Panc1 (cell line): ENCODE measurements at regions not wholly inside any gene's neighbourhood (a gene's known extent, or its start where the extent isn't known, plus 50 kb on each side); places are given as distances from the start of the nearest gene placed in this dataset.

ENCODE experiments used
- ATAC-seq: fragments of 200-7000 bp; cut with Tn5 transposase; 2 replicates; pipeline ENCODE4 v1.9.1; 2020; ENCODE audit warnings: mild to moderate bottlenecking, moderate library complexity
- BruUV-seq: library from RNA; stranded (reverse); fragments of 400-500 nt; replicated peaks from 2 replicates; lab custom pipeline; 2021; lab: Mats Ljungman, UMichigan
- CTCF ChIA-PET: fragments of 300-600 bp; sonication (Branson Sonifier 250); formaldehyde crosslinking; loops from one replicate; lab custom pipeline; 2022; ENCODE audit warnings: antibody characterized with exemption; lab: Charles Lee
- POLR2A ChIA-PET: fragments of 300-600 bp; sonication (Branson Sonifier 250); formaldehyde crosslinking; loops from one replicate; lab custom pipeline; 2022; ENCODE audit warnings: antibody characterized with exemption; lab: Charles Lee
- DNase-seq: peaks from one replicate; pipeline ENCODE4 v3.0.0-alpha.2; 2010; ENCODE audit warnings: low read depth, low spot score
- H3K27ac ChIP-seq: 2 replicates; pipeline ENCODE4 v1.5.1; 2011; ENCODE audit warnings: mild to moderate bottlenecking, low read length, inconsistent platforms
- H3K27me3 ChIP-seq: fragments of 200-500 bp; sonication (Bioruptor generic); 2 replicates; pipeline ENCODE4 v1.6.0; 2014; ENCODE audit warnings: low read length, inconsistent platforms; ENCODE audit not compliant: control insufficient read depth, insufficient read depth
- H3K36me3 ChIP-seq: fragments of 200-500 bp; sonication (Bioruptor generic); 2 replicates; pipeline ENCODE4 v1.5.1; 2014; ENCODE audit warnings: inconsistent platforms, mild to moderate bottlenecking, low read length, moderate library complexity; ENCODE audit not compliant: control insufficient read depth, insufficient read depth
- H3K4me1 ChIP-seq: 2 replicates; pipeline ENCODE4 v1.5.1; 2011; ENCODE audit warnings: inconsistent platforms, mild to moderate bottlenecking, low read length, moderate library complexity; ENCODE audit not compliant: control insufficient read depth, insufficient read depth
- H3K4me3 ChIP-seq, 2 experiments: 2 replicates each; pipeline ENCODE4 v1.5.1; 2011 to 2012; ENCODE audit warnings: low read depth in 2 of 2, low read length in 2 of 2, mild to moderate bottlenecking in 2 of 2, inconsistent platforms in 1 of 2, moderate library complexity in 1 of 2
- H3K9me3 ChIP-seq: fragments of 200-500 bp; sonication (Bioruptor generic); 2 replicates; pipeline ENCODE4 v1.5.1; 2014; ENCODE audit warnings: low read depth, mild to moderate bottlenecking, inconsistent platforms, low read length, moderate library complexity; ENCODE audit not compliant: control insufficient read depth, insufficient read depth
- CTCF ChIP-seq: fragments of 450-650 bp; IDR thresholded peaks from 2 replicates; pipeline ENCODE4 v1.5.1; 2017; ENCODE audit warnings: mild to moderate bottlenecking
- POLR2AphosphoS5 ChIP-seq: IDR thresholded peaks from 2 replicates; pipeline ENCODE4 v1.6.1; 2012; ENCODE audit warnings: mild to moderate bottlenecking, low read depth, low read length, moderate library complexity
- REST ChIP-seq, 2 experiments: IDR thresholded peaks; 2 replicates each; pipeline ENCODE4 v1.6.1; 2011 to 2012; ENCODE audit warnings: low read depth in 2 of 2, control low read depth in 1 of 2, low read length in 1 of 2, mild to moderate bottlenecking in 1 of 2, moderate library complexity in 1 of 2; ENCODE audit not compliant: insufficient read depth in 1 of 2
- SIN3A ChIP-seq: IDR thresholded peaks from 2 replicates; pipeline ENCODE4 v1.6.1; 2012; ENCODE audit warnings: low read depth, mild to moderate bottlenecking, low read length, moderate library complexity, borderline replicate concordance; ENCODE audit not compliant: insufficient read depth
- TCF7L2 ChIP-seq: IDR thresholded peaks from 2 replicates; pipeline ENCODE4 v1.6.1; 2011; ENCODE audit warnings: mild to moderate bottlenecking, low read depth, low read length, inconsistent platforms
- in situ Hi-C: cut with HindIII; loops from 2 replicates; pipeline ENCODE4 v1.10.0; 2016; ENCODE audit warnings: low sequenced_read_pairs, low pct_unique_long_range_greater_than_20kb
- intact Hi-C: fragments of 100-400 bp; cut with micrococcal nuclease; formaldehyde crosslinking; loops from one replicate; pipeline ENCODE4 v1.10.0; 2022; ENCODE audit not compliant: unreplicated experiment

GRCh38 chr12:46952880-46953483 lies 126.4 kb upstream of the PCED1B start:
- intact Hi-C loops, result no loop called here
- no peak overlapping the region for H3K27ac ChIP-seq
- BruUV-seq, result no TSS peak
- no peaks in the 10 kb centered on the region; the same call in 1 of the 2 replicates for H3K27me3 ChIP-seq
- in situ Hi-C loops, result no loop called here
- POLR2A ChIA-PET, result no interaction called here
- CTCF ChIA-PET, result interaction anchor here (0.6 kb wide), 1 partner anchor 426 kb away, joined by 7 read pairs; no protein-coding TSS in a partner anchor
- H3K36me3 ChIP-seq, result no peaks in the 10 kb centered on the region
- no peak overlapping the region for H3K4me3 ChIP-seq
- TF ChIP-seq CTCF (no peak), REST (IDR thresholded peaks at IDR 0.05; ENCODE audit: insufficient read depth in 1 of 2, low read depth in 2 of 2, low read length in 1 of 2) (no peak), SIN3A (no peak), POLR2AphosphoS5 (no peak), TCF7L2 (no peak)
- no peaks in the 10 kb centered on the region for H3K4me1 ChIP-seq
- DNase-seq (no peak), ATAC-seq (no peak)
- no peaks in the 10 kb centered on the region for H3K9me3 ChIP-seq

GRCh38 chr12:46956451-46957035 lies 122.9 kb upstream of the PCED1B start:
- Histone ChIP-seq H3K4me1 (no peaks in the 10 kb centered on the region), H3K4me3 (no peak overlapping the region), H3K27ac (no peak overlapping the region), H3K27me3 (no peaks in the 10 kb centered on the region; the same call in 1 of the 2 replicates), H3K9me3 (no peaks in the 10 kb centered on the region), H3K36me3 (no peaks in the 10 kb centered on the region)
- DNase-seq (no peak), ATAC-seq (no peak)
- in situ Hi-C loops (no loop called here), intact Hi-C loops (no loop called here)
- CTCF ChIA-PET, result no interaction called here
- no peak for TF ChIP-seq SIN3A
- no peak for TF ChIP-seq REST (IDR thresholded peaks at IDR 0.05; ENCODE audit: insufficient read depth in 1 of 2, low read depth in 2 of 2, low read length in 1 of 2)
- no peak for TF ChIP-seq POLR2AphosphoS5
- TF ChIP-seq TCF7L2, result no peak
- TF ChIP-seq CTCF, result no peak
- BruUV-seq, result no TSS peak
- POLR2A ChIA-PET, result no interaction called here
